ENCODE measurements at regions not wholly inside any gene's neighbourhood (a gene's known extent, or its start where the extent isn't known, plus 50 kb on each side); places are given as distances from the start of the nearest gene placed in this dataset.

DNA sequence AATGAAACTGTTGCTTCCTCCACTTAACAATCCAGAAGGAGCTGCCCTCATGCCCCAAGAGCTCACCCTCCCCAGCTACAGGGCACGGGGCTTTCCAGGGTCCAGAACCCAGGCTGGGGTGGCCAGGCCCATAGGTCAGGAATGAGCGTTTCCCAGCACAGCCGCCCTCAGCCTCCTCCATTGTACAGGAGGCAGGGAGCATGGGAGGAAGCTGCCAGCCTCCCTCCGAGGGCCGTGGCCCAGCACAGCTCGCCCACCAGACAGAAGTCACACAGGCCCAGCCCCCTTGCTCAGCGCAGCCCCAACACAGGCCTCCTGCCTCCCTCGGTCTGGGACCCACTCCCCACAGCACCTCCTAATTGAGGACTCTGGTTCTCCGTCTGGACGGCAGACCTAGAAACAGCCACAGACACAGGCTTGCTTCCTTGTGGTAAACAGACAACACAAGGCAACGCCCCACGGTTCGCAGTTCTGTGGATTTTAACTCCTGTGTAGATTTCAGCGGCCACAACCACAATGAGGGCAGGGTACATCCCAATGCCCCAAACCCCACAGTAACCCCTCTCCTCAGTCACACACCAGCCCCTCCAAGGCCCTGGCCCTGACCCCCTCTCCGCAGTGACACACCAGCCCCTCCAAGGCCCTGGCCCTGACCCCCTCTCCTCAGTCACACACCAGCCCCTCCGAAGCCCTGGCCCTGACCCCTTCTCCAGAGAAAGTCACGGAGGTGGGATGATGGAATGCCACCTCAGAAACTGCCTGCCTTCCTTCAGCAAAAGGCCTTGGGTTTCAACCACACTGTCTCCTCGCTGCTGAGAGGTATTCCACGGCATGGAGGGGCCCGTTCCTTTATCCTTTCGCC lies 173.5 kb downstream of the DLL1 start:
- DNase-seq (ENCODE audit: insufficient read length, low spot score) (no peak), FAIRE-seq (no peak)
- TF ChIP-seq POLR2A (IDR thresholded peaks at IDR 0.05; ENCODE audit: low read depth, low read length): no peak

DNA sequence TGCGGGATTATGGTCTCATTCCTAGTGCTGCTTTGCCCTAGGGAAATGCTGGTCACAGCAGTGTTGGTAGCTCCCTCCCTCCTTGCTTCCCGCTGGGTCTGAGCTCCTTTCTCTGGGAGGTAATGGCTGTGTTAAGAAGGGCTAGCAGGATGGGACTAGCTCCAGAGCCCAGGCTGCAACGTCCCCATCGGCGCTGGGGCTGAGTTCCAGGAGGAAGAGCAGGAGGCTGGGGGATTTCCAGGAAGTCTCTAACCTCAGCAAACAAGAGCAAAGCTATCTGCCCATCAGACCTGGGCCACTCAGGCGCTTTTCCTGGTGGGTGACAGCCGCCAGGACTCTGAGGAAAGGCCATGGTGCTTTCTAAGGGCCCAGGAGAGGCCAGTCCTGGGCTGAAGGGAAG lies 174.2 kb downstream of the DLL1 start:
- no peak for TF ChIP-seq POLR2A (IDR thresholded peaks at IDR 0.05; ENCODE audit: low read depth, low read length)
- FAIRE-seq (no peak), DNase-seq (ENCODE audit: insufficient read length, low spot score) (no peak)

- no peak for TF ChIP-seq POLR2A (IDR thresholded peaks at IDR 0.05; ENCODE audit: low read depth, low read length)
- DNase-seq (ENCODE audit: insufficient read length, low spot score) (no peak), FAIRE-seq (no peak)
Observed at GRCh38 chr6:170114956-170115855, 175.7 kb downstream of the DLL1 start.

GRCh38 chr6:170114187-170114945 lies 176.5 kb downstream of the DLL1 start:
- TF ChIP-seq POLR2A (IDR thresholded peaks at IDR 0.05; ENCODE audit: low read depth, low read length): no peak
- FAIRE-seq (no peak), DNase-seq (ENCODE audit: insufficient read length, low spot score) (no peak)

GRCh38 chr6:170113141-170113540 lies 177.7 kb downstream of the DLL1 start:
- no peak for TF ChIP-seq POLR2A (IDR thresholded peaks at IDR 0.05; ENCODE audit: low read depth, low read length)
- no peak for DNase-seq (ENCODE audit: insufficient read length, low spot score)
- no peak for FAIRE-seq

GRCh38 chr6:170112583-170112860 lies 178.4 kb downstream of the DLL1 start:
- FAIRE-seq: no peak
- DNase-seq (ENCODE audit: insufficient read length, low spot score): no peak
- no peak for TF ChIP-seq POLR2A (IDR thresholded peaks at IDR 0.05; ENCODE audit: low read depth, low read length)

- FAIRE-seq (no peak), DNase-seq (ENCODE audit: insufficient read length, low spot score) (no peak)
- no peak for TF ChIP-seq POLR2A (IDR thresholded peaks at IDR 0.05; ENCODE audit: low read depth, low read length)
Observed at GRCh38 chr6:170111816-170112582, 178.9 kb downstream of the DLL1 start.

GRCh38 chr6:170111141-170111664 lies 179.7 kb downstream of the DLL1 start:
- DNase-seq (ENCODE audit: insufficient read length, low spot score) (no peak), FAIRE-seq (no peak)
- no peak for TF ChIP-seq POLR2A (IDR thresholded peaks at IDR 0.05; ENCODE audit: low read depth, low read length)

DNA sequence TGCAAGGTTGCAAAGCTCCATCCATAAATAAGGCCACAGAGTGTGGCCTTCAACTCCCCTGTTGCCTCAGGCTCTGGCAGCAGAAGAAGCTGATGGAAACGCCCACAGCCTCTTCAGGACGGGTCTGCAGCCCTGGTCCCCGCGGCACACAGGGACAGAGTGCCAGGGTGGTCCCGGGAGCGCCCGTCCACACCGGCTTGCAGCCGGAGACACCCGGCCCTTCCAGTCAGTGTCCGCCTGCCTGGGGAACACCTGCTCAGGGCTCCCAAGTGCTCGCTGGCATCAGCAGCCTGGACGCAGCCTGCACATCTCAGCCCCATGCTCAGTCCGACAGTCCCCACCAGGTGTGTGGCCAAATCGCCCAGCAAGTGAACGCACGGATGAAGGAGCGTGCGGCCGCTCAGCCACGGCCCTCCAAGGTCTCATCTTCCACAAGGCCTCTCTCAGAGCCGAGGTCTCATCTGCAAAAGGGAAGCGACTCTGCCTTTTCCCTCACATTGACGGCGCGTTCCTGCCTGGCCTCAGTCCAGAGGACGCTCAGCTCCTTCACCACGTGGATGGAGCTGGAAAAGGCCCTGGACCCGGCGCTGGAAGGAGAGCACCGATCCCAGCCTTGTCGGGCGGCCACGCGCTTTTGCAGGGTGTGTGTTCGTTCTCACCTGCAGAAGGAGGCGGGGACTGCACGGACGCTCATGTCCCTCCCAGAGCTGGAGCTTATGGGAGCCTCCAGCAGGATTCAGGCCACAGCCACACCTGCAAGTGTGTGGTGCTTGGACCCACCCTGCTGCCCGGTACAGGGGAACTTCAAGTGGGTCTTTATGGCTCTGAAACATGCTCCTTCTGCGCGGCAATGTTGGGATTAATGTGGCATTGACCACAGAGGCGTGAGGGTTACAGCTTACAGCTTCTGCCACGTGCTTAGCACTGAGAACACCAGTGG lies 180.4 kb downstream of the DLL1 start:
- FAIRE-seq (no peak), DNase-seq (ENCODE audit: insufficient read length, low spot score) (no peak)
- no peak for TF ChIP-seq POLR2A (IDR thresholded peaks at IDR 0.05; ENCODE audit: low read depth, low read length)

DNA sequence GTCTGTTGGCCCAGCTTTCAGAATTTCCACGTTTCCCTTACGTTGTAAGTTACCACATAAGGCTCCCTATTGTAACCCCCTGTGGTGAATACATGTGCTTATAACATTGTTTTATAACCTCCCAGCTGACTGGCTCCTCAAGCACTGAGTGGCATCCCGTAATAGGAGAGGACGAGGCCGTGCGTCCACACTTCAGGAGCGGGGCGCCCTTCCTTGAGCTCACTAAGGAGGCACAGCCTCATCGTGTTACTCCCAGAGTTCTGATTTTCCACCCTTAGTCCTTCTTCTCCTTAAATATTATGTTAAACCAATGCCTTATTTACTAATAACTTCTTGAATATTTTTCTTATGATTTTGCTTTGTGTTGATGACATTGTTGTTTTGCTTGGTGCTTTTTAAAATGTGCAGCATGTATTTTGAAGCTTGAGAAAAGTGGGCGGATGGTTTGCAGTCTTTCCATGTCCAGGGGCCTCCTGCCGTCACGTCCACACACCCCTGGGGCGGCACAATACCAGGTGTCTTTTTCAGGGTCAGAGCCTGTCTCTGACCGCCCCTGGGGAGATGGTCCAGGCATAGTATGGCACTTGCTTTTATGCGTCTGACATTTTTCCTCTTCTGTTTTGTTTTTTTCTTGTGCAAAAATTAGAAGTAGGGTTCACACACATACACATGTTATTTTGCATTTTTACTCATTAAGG lies 181.8 kb downstream of the DLL1 start:
- no peak for TF ChIP-seq POLR2A (IDR thresholded peaks at IDR 0.05; ENCODE audit: low read depth, low read length)
- DNase-seq (ENCODE audit: insufficient read length, low spot score): no peak
- FAIRE-seq: no peak

GRCh38 chr6:170108456-170108855 lies 182.4 kb downstream of the DLL1 start:
- FAIRE-seq: no peak

More at GRCh38 chr6:170108456-170108855, 182.4 kb downstream of the DLL1 start:
- DNase-seq (ENCODE audit: insufficient read length, low spot score): no peak
- no peak for TF ChIP-seq POLR2A (IDR thresholded peaks at IDR 0.05; ENCODE audit: low read depth, low read length)
